ENCODE measurements at regions not wholly inside any gene's neighbourhood (a gene's known extent, or its start where the extent isn't known, plus 50 kb on each side); places are given as distances from the start of the nearest gene placed in this dataset.
"Not testable (repeated sequence)": the region's sequence is repeated elsewhere in the genome, so short reads cannot be mapped to it uniquely, and the experiment has no call there.

- no peak overlapping the region for H3K4me3 ChIP-seq (ENCODE audit: low read length)
- TF ChIP-seq ZNF274 (IDR thresholded peaks at IDR 0.05; ENCODE audit: low read depth, low read length) = no peak
Observed at GRCh38 chr10:9901971-9902370, 1115.7 kb upstream of the CELF2 start.

DNA sequence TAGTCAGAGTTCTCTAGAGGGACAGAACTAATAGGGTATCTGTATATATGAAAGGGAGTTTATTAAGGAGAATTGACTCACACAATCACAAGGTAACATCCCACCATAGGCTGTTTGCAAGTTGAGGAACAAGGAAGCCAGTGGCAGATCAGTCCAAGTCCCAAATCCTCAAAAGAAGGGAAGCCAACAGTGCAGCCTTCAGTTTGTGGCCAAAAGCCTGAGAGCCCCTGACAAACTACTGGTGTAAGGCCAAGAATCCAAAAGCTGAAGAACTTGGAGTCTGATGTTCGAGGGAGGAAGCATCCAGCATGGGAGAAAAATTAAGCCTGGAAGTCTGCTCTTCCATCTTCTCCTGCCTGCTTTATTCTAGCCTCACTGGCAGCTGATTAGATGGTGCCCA, 1107.2 kb upstream of the CELF2 start:
- no peak for TF ChIP-seq ZNF274 (IDR thresholded peaks at IDR 0.05; ENCODE audit: low read depth, low read length)
- H3K4me3 ChIP-seq (ENCODE audit: low read length) = no peak overlapping the region

DNA sequence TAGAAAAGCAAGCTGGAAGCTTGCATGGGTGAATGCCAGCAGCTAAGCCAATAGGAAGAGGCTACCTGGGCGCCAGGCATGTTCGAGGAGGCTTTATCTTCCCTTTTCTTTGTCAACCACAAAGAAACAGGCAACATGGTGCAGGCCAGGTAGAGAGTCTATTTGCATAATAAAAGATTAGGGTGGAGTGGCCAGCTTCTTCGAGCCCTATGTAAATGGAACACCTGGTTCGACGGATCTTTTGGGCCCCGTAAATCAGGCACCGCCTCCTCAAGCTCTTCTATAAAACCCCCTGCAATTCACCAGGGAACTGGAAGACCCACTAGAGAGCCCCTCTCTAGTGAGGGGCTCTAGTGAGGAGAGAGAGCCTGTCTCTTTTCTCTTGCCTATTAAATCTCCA, 1106.2 kb upstream of the CELF2 start:
- TF ChIP-seq ZNF274 (IDR thresholded peaks at IDR 0.05; ENCODE audit: low read depth, low read length) = no peak

GRCh38 chr10:9913876-9914514, 1103.7 kb upstream of the CELF2 start:
- H3K4me3 ChIP-seq (ENCODE audit: low read length) = no peak overlapping the region
- TF ChIP-seq ZNF274 (IDR thresholded peaks at IDR 0.05; ENCODE audit: low read depth, low read length) = no peak

More for the DNA sequence above, 1106.2 kb upstream of the CELF2 start:
- no peak overlapping the region for H3K4me3 ChIP-seq (ENCODE audit: low read length)

DNA sequence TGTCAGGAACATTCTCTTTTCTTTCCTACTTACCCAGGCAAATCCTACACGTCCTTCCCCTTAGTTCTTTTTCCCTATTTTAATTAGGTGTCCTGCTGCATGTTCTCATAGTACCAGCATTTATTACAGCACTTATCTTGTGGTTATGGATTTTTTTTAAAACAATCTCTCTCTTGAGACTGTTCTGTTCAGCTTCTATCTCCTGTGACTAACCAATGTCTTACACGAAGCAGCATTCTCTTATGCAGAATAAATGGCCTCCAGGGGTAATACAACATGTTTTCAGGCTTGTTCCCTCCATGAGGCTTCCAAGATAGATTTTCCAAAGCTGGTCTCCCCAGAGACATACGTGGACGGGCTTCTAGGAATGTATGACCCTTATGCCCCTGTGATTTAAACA, 1096.1 kb upstream of the CELF2 start:
- H3K4me3 ChIP-seq (ENCODE audit: low read length) = no peak overlapping the region
- TF ChIP-seq ZNF274 (IDR thresholded peaks at IDR 0.05; ENCODE audit: low read depth, low read length) = no peak

- no peak overlapping the region for H3K4me3 ChIP-seq (ENCODE audit: low read length)
- TF ChIP-seq ZNF274 (IDR thresholded peaks at IDR 0.05; ENCODE audit: low read depth, low read length) = no peak
Observed at GRCh38 chr10:9922126-9922870, 1095.4 kb upstream of the CELF2 start.

DNA sequence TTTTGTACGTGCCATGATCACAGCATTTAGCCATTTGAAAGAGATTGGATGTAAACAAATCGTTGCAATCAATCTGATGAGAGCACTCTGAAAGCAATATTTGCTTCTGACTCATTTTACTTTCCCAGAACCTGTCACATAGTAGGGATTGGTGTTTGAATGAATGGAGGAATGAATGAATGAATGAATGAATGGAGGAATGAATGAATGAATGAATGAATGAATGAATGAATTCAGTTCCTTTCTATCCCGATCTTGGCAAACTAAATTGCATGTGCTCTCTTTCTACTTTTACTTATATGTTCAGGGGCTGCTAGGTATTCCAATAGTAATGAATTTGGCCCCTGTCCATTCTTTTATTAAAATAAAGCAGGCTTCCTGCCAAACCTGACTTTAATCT, 1091.7 kb upstream of the CELF2 start:
- no peak overlapping the region for H3K4me3 ChIP-seq (ENCODE audit: low read length)
- no peak for TF ChIP-seq ZNF274 (IDR thresholded peaks at IDR 0.05; ENCODE audit: low read depth, low read length)

DNA sequence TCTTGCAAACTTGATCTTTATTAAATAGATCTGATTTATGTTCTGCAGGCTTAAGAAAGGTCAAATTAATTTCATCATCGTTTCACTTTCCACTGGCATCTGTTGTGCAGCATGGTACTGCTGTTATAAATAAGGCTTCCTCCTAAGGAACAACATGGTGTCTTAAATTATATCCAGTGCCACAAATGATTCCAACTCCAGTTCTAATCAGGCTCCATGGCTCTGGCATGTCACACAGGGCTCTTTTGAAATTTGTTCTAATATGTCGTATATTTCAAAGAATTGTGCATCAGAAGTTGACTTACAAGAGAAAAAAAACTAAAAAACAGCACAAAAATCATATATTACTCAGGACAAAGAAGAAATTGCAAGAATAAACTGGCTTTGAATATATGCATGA, 1090.8 kb upstream of the CELF2 start:
- H3K4me3 ChIP-seq (ENCODE audit: low read length) = no peak overlapping the region
- no peak for TF ChIP-seq ZNF274 (IDR thresholded peaks at IDR 0.05; ENCODE audit: low read depth, low read length)

DNA sequence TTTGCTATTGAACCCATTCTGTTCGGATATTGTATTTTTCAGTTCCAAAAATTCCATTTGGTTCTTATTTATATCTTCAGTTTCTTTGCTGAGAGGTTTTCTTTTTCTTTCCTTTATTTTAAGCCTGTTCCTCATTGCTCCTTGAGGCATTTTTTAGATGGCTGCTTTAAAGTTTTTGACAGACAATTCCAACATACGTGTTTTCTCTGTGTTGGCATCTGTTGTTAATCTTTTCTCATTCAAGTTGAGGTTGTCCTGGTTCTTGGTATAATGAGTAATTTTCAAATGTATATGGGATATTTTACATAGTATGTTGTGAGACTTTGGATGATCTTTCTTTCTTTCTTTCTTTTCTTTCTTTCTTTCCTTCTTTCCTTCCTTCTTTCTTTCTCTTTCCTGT, 1078.0 kb upstream of the CELF2 start:
- H3K4me3 ChIP-seq (ENCODE audit: low read length) = no peak overlapping the region
- TF ChIP-seq ZNF274 (IDR thresholded peaks at IDR 0.05; ENCODE audit: low read depth, low read length) = no peak

DNA sequence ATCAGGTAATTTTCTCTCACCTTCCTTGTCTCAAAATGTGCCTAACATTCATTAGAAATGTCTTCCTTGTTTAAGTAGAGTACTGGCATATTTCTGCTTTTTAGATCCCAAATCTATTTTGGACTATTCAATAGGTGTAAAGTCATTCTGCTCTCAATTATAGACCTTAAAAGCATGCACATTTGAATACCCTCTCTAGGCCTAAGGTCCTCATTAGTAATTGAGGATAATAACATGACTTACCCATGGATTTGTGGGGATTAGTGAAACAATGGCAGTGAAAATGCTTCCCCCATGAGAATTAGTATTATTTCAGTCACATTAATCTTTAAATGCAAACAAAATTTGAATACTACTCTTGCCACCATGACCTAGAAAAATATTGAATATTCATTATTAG, 1073.0 kb upstream of the CELF2 start:
- no peak overlapping the region for H3K4me3 ChIP-seq (ENCODE audit: low read length)
- TF ChIP-seq ZNF274 (IDR thresholded peaks at IDR 0.05; ENCODE audit: low read depth, low read length) = no peak

GRCh38 chr10:9950070-9950469, 1067.6 kb upstream of the CELF2 start:
- no peak overlapping the region for H3K4me3 ChIP-seq (ENCODE audit: low read length)
- TF ChIP-seq ZNF274 (IDR thresholded peaks at IDR 0.05; ENCODE audit: low read depth, low read length) = no peak

DNA sequence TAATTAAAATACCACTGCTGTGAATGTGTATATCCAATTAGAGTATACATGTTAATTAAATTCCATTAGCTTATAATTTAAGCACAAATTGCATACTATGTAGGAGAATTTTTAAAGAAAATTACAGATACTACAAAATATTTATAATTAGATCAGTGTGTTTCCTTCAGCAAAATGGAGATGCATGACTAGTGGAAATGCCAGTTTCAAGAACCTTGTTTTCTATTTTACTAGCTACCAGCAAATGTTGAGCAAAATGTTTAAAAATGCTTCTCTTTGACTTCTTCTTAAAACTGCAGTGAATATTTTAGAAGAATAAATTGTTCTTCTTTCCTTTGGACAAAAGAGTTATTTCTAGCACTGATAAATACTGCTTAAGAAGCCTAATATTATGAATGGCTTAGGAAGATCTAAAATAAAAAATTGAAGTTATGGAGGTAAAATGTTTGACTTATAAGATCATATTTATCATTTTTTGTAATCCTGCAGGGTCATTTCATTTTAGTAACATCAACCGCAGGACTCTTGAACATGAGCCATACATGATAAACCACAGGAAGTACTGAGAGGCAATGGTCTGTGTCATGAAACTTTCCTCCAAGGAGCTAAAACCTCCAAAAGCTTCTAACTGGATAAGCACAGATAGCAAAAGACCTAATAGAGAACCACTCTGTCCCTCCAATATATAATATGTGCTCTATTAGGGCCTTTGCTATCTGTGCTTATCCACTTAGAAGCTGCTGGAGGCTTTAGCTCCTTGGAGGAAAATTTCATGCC, 1066.0 kb upstream of the CELF2 start:
- H3K4me3 ChIP-seq (ENCODE audit: low read length) = no peak overlapping the region

GRCh38 chr10:9957351-9957750, 1060.3 kb upstream of the CELF2 start:
- TF ChIP-seq ZNF274 (IDR thresholded peaks at IDR 0.05; ENCODE audit: low read depth, low read length) = no peak
- H3K4me3 ChIP-seq (ENCODE audit: low read length) = no peak overlapping the region

More for the DNA sequence above, 1066.0 kb upstream of the CELF2 start:
- TF ChIP-seq ZNF274 (IDR thresholded peaks at IDR 0.05; ENCODE audit: low read depth, low read length) = no peak

GRCh38 chr10:9957876-9958275, 1059.8 kb upstream of the CELF2 start:
- H3K4me3 ChIP-seq (ENCODE audit: low read length) = not testable (repeated sequence)

- H3K4me3 ChIP-seq (ENCODE audit: low read length) = no peak overlapping the region
- TF ChIP-seq ZNF274 (IDR thresholded peaks at IDR 0.05; ENCODE audit: low read depth, low read length) = no peak
Observed at GRCh38 chr10:9965341-9965740, 1052.3 kb upstream of the CELF2 start.

Data from GM08714 (cell line).